ENCODE measurements at regions not wholly inside any gene's neighbourhood (a gene's known extent, or its start where the extent isn't known, plus 50 kb on each side); places are given as distances from the start of the nearest gene placed in this dataset.

GRCh38 chr2:157106950-157107349 is 150.6 kb upstream of the GALNT5 start:
- H3K4me1 ChIP-seq (ENCODE audit: insufficient read depth, low read length) = no peaks in the 10 kb centered on the region
- ChIA-PET CTCF (no interaction called here), POLR2A (no interaction called here)
- Mint-ChIP-seq H3K9me3 (peaks cover 15 to 28% (median 18%) of the 10 kb centered on the region in 5 donors), H3K27me3 (peaks cover 1 to 11% of the 10 kb centered on the region in 2 donors), H3K36me3 (no peaks in the 10 kb centered on the region), H3K4me3 (no peak overlapping the region), H3K27ac (no peak overlapping the region), H3K4me1 (no peaks in the 10 kb centered on the region)
- H3K9me3 ChIP-seq (ENCODE audit: low read length) = no peaks in the 10 kb centered on the region
- no peaks in the 10 kb centered on the region for H3K27me3 ChIP-seq (ENCODE audit: insufficient read depth, low read length, poor library complexity, severe bottlenecking)
- DNase-seq = no peak
- H3K27ac ChIP-seq (ENCODE audit: low read depth, low read length) = no peak overlapping the region
- no peaks in the 10 kb centered on the region for H3K36me3 ChIP-seq (ENCODE audit: insufficient read depth, low read length)
- H3K4me3 ChIP-seq (ENCODE audit: low read length) = no peak overlapping the region

- Mint-ChIP-seq H3K27me3 (peaks cover 0 to 11% of the 10 kb centered on the region in 2 donors), H3K9me3 (peaks cover 15 to 28% (median 18%) of the 10 kb centered on the region in 5 donors), H3K36me3 (no peaks in the 10 kb centered on the region), H3K4me3 (no peak overlapping the region), H3K4me1 (no peaks in the 10 kb centered on the region), H3K27ac (no peak overlapping the region)
- Histone ChIP-seq H3K9me3 (ENCODE audit: low read length) (no peaks in the 10 kb centered on the region), H3K4me3 (ENCODE audit: low read length) (no peak overlapping the region), H3K4me1 (ENCODE audit: insufficient read depth, low read length) (no peaks in the 10 kb centered on the region), H3K27ac (ENCODE audit: low read depth, low read length) (no peak overlapping the region), H3K36me3 (ENCODE audit: insufficient read depth, low read length) (no peaks in the 10 kb centered on the region), H3K27me3 (ENCODE audit: insufficient read depth, low read length, poor library complexity, severe bottlenecking) (no peaks in the 10 kb centered on the region)
- no peak for DNase-seq
- POLR2A ChIA-PET = no interaction called here
- CTCF ChIA-PET = no interaction called here
Observed at GRCh38 chr2:157107460-157107859, 150.0 kb upstream of the GALNT5 start.

- no peaks in the 10 kb centered on the region for H3K4me1 Mint-ChIP-seq
- Histone ChIP-seq H3K4me1 (ENCODE audit: insufficient read depth, low read length) (no peaks in the 10 kb centered on the region), H3K36me3 (ENCODE audit: insufficient read depth, low read length) (no peaks in the 10 kb centered on the region), H3K27me3 (ENCODE audit: insufficient read depth, low read length, poor library complexity, severe bottlenecking) (no peaks in the 10 kb centered on the region), H3K4me3 (ENCODE audit: low read length) (no peak overlapping the region), H3K27ac (ENCODE audit: low read depth, low read length) (no peak overlapping the region), H3K9me3 (ENCODE audit: low read length) (no peaks in the 10 kb centered on the region)
- H3K9me3 Mint-ChIP-seq = peaks cover 13 to 28% (median 18%) of the 10 kb centered on the region in 5 donors
- H3K4me3 Mint-ChIP-seq = no peak overlapping the region
- H3K36me3 Mint-ChIP-seq = no peaks in the 10 kb centered on the region
- POLR2A ChIA-PET = no interaction called here
- CTCF ChIA-PET = no interaction called here
- no peak for DNase-seq
- no peak overlapping the region for H3K27ac Mint-ChIP-seq
- H3K27me3 Mint-ChIP-seq = peaks cover 0 to 11% of the 10 kb centered on the region in 2 donors
Observed at GRCh38 chr2:157107877-157108276, 149.6 kb upstream of the GALNT5 start.

GRCh38 chr2:157122776-157123175 is 134.7 kb upstream of the GALNT5 start:
- H3K36me3 Mint-ChIP-seq = peaks cover 0 to 3% (median 0%) of the 10 kb centered on the region in 3 donors
- H3K4me3 ChIP-seq (ENCODE audit: low read length) = no peak overlapping the region
- peaks cover 0 to 3% of the 10 kb centered on the region in 2 donors for H3K27me3 Mint-ChIP-seq
- H3K4me1 Mint-ChIP-seq = no peaks in the 10 kb centered on the region
- H3K27ac Mint-ChIP-seq = no peak overlapping the region
- DNase-seq = no peak
- H3K9me3 ChIP-seq (ENCODE audit: low read length) = no peaks in the 10 kb centered on the region
- POLR2A ChIA-PET = no interaction called here
- H3K36me3 ChIP-seq (ENCODE audit: insufficient read depth, low read length) = no peaks in the 10 kb centered on the region
- H3K4me1 ChIP-seq (ENCODE audit: insufficient read depth, low read length) = no peaks in the 10 kb centered on the region
- H3K27me3 ChIP-seq (ENCODE audit: insufficient read depth, low read length, poor library complexity, severe bottlenecking) = no peaks in the 10 kb centered on the region
- CTCF ChIA-PET = no interaction called here
- H3K9me3 Mint-ChIP-seq = peaks cover 0 to 8% (median 6%) of the 10 kb centered on the region in 5 donors
- H3K4me3 Mint-ChIP-seq = no peak overlapping the region
- no peak overlapping the region for H3K27ac ChIP-seq (ENCODE audit: low read depth, low read length)

- no peaks in the 10 kb centered on the region for H3K4me1 Mint-ChIP-seq
- no peaks in the 10 kb centered on the region for H3K9me3 ChIP-seq (ENCODE audit: low read length)
- ChIA-PET POLR2A (no interaction called here), CTCF (no interaction called here)
- peaks cover 0 to 6% (median 0%) of the 10 kb centered on the region in 5 donors for H3K9me3 Mint-ChIP-seq
- no peaks in the 10 kb centered on the region for H3K36me3 Mint-ChIP-seq
- no peak overlapping the region for H3K4me3 Mint-ChIP-seq
- no peak overlapping the region for H3K4me3 ChIP-seq (ENCODE audit: low read length)
- H3K36me3 ChIP-seq (ENCODE audit: insufficient read depth, low read length) = no peaks in the 10 kb centered on the region
- no peak overlapping the region for H3K27ac ChIP-seq (ENCODE audit: low read depth, low read length)
- H3K27me3 ChIP-seq (ENCODE audit: insufficient read depth, low read length, poor library complexity, severe bottlenecking) = no peaks in the 10 kb centered on the region
- peaks cover 0 to 3% of the 10 kb centered on the region in 2 donors for H3K27me3 Mint-ChIP-seq
- no peaks in the 10 kb centered on the region for H3K4me1 ChIP-seq (ENCODE audit: insufficient read depth, low read length)
- no peak for DNase-seq
- no peak overlapping the region for H3K27ac Mint-ChIP-seq
Observed at GRCh38 chr2:157124731-157125130, 132.8 kb upstream of the GALNT5 start.

GRCh38 chr2:157125685-157126084 is 131.8 kb upstream of the GALNT5 start:
- no peaks in the 10 kb centered on the region for H3K4me1 ChIP-seq (ENCODE audit: insufficient read depth, low read length)
- DNase-seq = no peak

GRCh38 chr2:157127249-157128012 is 130.1 kb upstream of the GALNT5 start:
- Histone ChIP-seq H3K36me3 (ENCODE audit: insufficient read depth, low read length) (no peaks in the 10 kb centered on the region), H3K4me1 (ENCODE audit: insufficient read depth, low read length) (no peaks in the 10 kb centered on the region), H3K9me3 (ENCODE audit: low read length) (no peaks in the 10 kb centered on the region), H3K27ac (ENCODE audit: low read depth, low read length) (no peak overlapping the region), H3K4me3 (ENCODE audit: low read length) (no peak overlapping the region), H3K27me3 (ENCODE audit: insufficient read depth, low read length, poor library complexity, severe bottlenecking) (no peaks in the 10 kb centered on the region)
- H3K27ac Mint-ChIP-seq = no peak overlapping the region
- CTCF ChIA-PET = no interaction called here
- POLR2A ChIA-PET = no interaction called here
- peaks cover 0 to 6% (median 0%) of the 10 kb centered on the region in 5 donors for H3K9me3 Mint-ChIP-seq
- no peaks in the 10 kb centered on the region for H3K36me3 Mint-ChIP-seq
- H3K4me3 Mint-ChIP-seq = no peak overlapping the region
- H3K4me1 Mint-ChIP-seq = no peaks in the 10 kb centered on the region
- no peak for DNase-seq
- peaks cover 0 to 3% of the 10 kb centered on the region in 2 donors for H3K27me3 Mint-ChIP-seq

More at GRCh38 chr2:157125685-157126084, 131.8 kb upstream of the GALNT5 start:
- Histone ChIP-seq H3K27me3 (ENCODE audit: insufficient read depth, low read length, poor library complexity, severe bottlenecking) (no peaks in the 10 kb centered on the region), H3K27ac (ENCODE audit: low read depth, low read length) (no peak overlapping the region), H3K36me3 (ENCODE audit: insufficient read depth, low read length) (no peaks in the 10 kb centered on the region), H3K9me3 (ENCODE audit: low read length) (no peaks in the 10 kb centered on the region), H3K4me3 (ENCODE audit: low read length) (no peak overlapping the region)
- H3K9me3 Mint-ChIP-seq = peaks cover 0 to 6% (median 0%) of the 10 kb centered on the region in 5 donors
- no peaks in the 10 kb centered on the region for H3K36me3 Mint-ChIP-seq
- H3K27me3 Mint-ChIP-seq = peaks cover 0 to 3% of the 10 kb centered on the region in 2 donors
- ChIA-PET CTCF (no interaction called here), POLR2A (no interaction called here)
- no peaks in the 10 kb centered on the region for H3K4me1 Mint-ChIP-seq
- H3K4me3 Mint-ChIP-seq = no peak overlapping the region
- H3K27ac Mint-ChIP-seq = no peak overlapping the region

- Mint-ChIP-seq H3K27me3 (peaks cover 3 to 10% of the 10 kb centered on the region in 2 donors), H3K4me1 (no peaks in the 10 kb centered on the region), H3K4me3 (no peak overlapping the region), H3K27ac (no peak overlapping the region), H3K9me3 (peaks cover 0 to 4% (median 0%) of the 10 kb centered on the region in 5 donors), H3K36me3 (no peaks in the 10 kb centered on the region)
- ChIA-PET POLR2A (no interaction called here), CTCF (no interaction called here)
- Histone ChIP-seq H3K36me3 (ENCODE audit: insufficient read depth, low read length) (no peaks in the 10 kb centered on the region), H3K9me3 (ENCODE audit: low read length) (no peaks in the 10 kb centered on the region), H3K4me3 (ENCODE audit: low read length) (no peak overlapping the region), H3K27ac (ENCODE audit: low read depth, low read length) (no peak overlapping the region), H3K27me3 (ENCODE audit: insufficient read depth, low read length, poor library complexity, severe bottlenecking) (no peaks in the 10 kb centered on the region), H3K4me1 (ENCODE audit: insufficient read depth, low read length) (no peaks in the 10 kb centered on the region)
- DNase-seq = no peak
Observed at GRCh38 chr2:157143901-157144300, 113.6 kb upstream of the GALNT5 start.
